Heart left ventricle (tissue), 13 donors: ENCODE measurements at regions not wholly inside any gene's neighbourhood (a gene's known extent, or its start where the extent isn't known, plus 50 kb on each side); places are given as distances from the start of the nearest gene placed in this dataset.

Experiments
- CTCF ChIP-seq, 12 donors: fragments of 200-600 bp; sonication (generic) in 4 of 12; IDR thresholded peaks; one replicate each; pipeline versions ENCODE4 v1.5.0 to v1.8.0; 2018 to 2022; ENCODE audit warnings: antibody characterized with exemption in 12 of 12, mild to moderate bottlenecking in 5 of 12
- POLR2A ChIP-seq, 2 donors: fragments of 450-650 bp; IDR thresholded peaks; one replicate each; pipeline ENCODE4 v1.6.1; 2017; ENCODE audit warnings: antibody characterized with exemption in 2 of 2, mild to moderate bottlenecking in 2 of 2, moderate library complexity in 2 of 2
- donor health status: ischemic (EF 13 %, LVEDD 7.1; RV severe dilation, severe dysfunction).
- donor health status: DM: no; HTN: yes; CAD: no.
- donor health status: DM: no; HTN: no; CAD: no.
- donor health status: ischemic (EF 25% LVEDD 6.9; RV normal size, moderate dysfunction).
- donor health status: ischemic (EF 25% LVEDD 5.7; RV mildly dilated, moderate dysfunction).
- donor health status: ischemic (EF 35%, LVEDD 5.7; RV mildly dilated, moderate dysfunction).
- donor health status: nonischemic (EF 11% LVEDD 7.7; RV severe dilation, severe dysfunction).
- donor health status: DM: yes; HTN: yes; CAD: no.
- donor health status: PGD.
- donor health status: ischemic (EF 29% LVEDD 5.4; RV normal size, mild dysfunction).
- donor health status: nonischemic (EF 23%, LVEDD 6.1; RV moderate dilation, normal function).

GRCh38 chr5:168055961-168056360, 235.5 kb upstream of the WWC1 start:
- TF ChIP-seq CTCF (IDR thresholded peaks at IDR 0.05) = no peak
- no peak for TF ChIP-seq POLR2A (IDR thresholded peaks at IDR 0.05)
